Keratinocyte (primary cell): ENCODE measurements at regions not wholly inside any gene's neighbourhood (a gene's known extent, or its start where the extent isn't known, plus 50 kb on each side); places are given as distances from the start of the nearest gene placed in this dataset.

Experiments
- DNase-seq: peaks from one replicate; pipeline ENCODE4 v3.0.0-alpha.2; 2011; ENCODE audit warnings: low read depth, missing footprints, low spot score
- FAIRE-seq: peaks from 2 replicates; lab custom pipeline; 2011; peaks lifted over from hg19 to GRCh38; lab: Jason Lieb, UNC
- H2AFZ ChIP-seq: 2 replicates; pipeline ENCODE4 v1.6.0; 2012; ENCODE audit warnings: low read length, control low read depth, inconsistent platforms; ENCODE audit not compliant: control insufficient read depth
- H3K27ac ChIP-seq: 2 replicates; pipeline ENCODE4 v1.5.1; 2011; ENCODE audit warnings: low read length; ENCODE audit not compliant: control insufficient read depth, insufficient read depth
- H3K27me3 ChIP-seq: 3 replicates; pipeline ENCODE4 v1.6.0; 2011; ENCODE audit warnings: low read length; ENCODE audit not compliant: control insufficient read depth, insufficient read depth; ENCODE audit errors: extremely low read depth
- H3K36me3 ChIP-seq, 2 experiments: 2 replicates in 1 of 2; 3 replicates in 1 of 2; pipeline ENCODE4 v1.5.1; 2011; ENCODE audit warnings: low read length in 2 of 2, mild to moderate bottlenecking in 1 of 2; ENCODE audit not compliant: control insufficient read depth in 2 of 2, insufficient read depth in 2 of 2; ENCODE audit errors: extremely low read depth in 1 of 2
- H3K4me1 ChIP-seq: 3 replicates; pipeline ENCODE4 v1.5.1; 2011; ENCODE audit warnings: low read length; ENCODE audit not compliant: control insufficient read depth, insufficient read depth; ENCODE audit errors: extremely low read depth
- H3K4me2 ChIP-seq: 3 replicates; pipeline ENCODE4 v1.6.0; 2011; ENCODE audit warnings: low read depth, low read length; ENCODE audit not compliant: control insufficient read depth, insufficient read depth; ENCODE audit errors: extremely low read depth
- H3K4me3 ChIP-seq, 3 experiments: fragments of 200-600 bp in 1 of 3; sonication (generic) in 1 of 3; 2 replicates in 2 of 3; 3 replicates in 1 of 3; pipeline ENCODE4 v1.5.1; 2011 to 2016; ENCODE audit warnings: low read length in 3 of 3, mild to moderate bottlenecking in 3 of 3, control low read depth in 2 of 3, inconsistent platforms in 1 of 3, low read depth in 1 of 3, mixed read lengths in 1 of 3, mixed run types in 1 of 3, moderate library complexity in 1 of 3; ENCODE audit not compliant: control insufficient read depth in 2 of 3, insufficient read depth in 2 of 3; ENCODE audit errors: extremely low read depth in 1 of 3
- H3K79me2 ChIP-seq: 2 replicates; pipeline ENCODE4 v1.6.0; 2012; ENCODE audit warnings: low read length; ENCODE audit not compliant: control insufficient read depth, insufficient read depth
- H3K9ac ChIP-seq: 3 replicates; pipeline ENCODE4 v1.6.0; 2011; ENCODE audit warnings: low read length; ENCODE audit not compliant: control insufficient read depth, insufficient read depth; ENCODE audit errors: extremely low read depth
- H3K9me1 ChIP-seq: 3 replicates; pipeline ENCODE4 v1.6.0; 2011; ENCODE audit warnings: low read length; ENCODE audit not compliant: control insufficient read depth, insufficient read depth; ENCODE audit errors: extremely low read depth
- H3K9me3 ChIP-seq: 2 replicates; pipeline ENCODE4 v1.5.1; 2012; ENCODE audit warnings: low read depth, low read length; ENCODE audit not compliant: control insufficient read depth
- H4K20me1 ChIP-seq: 3 replicates; pipeline ENCODE4 v1.6.0; 2011; ENCODE audit warnings: low read length; ENCODE audit not compliant: control insufficient read depth, insufficient read depth; ENCODE audit errors: extremely low read depth
- CTCF ChIP-seq, 3 experiments: IDR thresholded peaks in 1 of 3; conservative IDR thresholded peaks in 1 of 3; optimal IDR thresholded peaks in 1 of 3; 2 replicates in 2 of 3; 3 replicates in 1 of 3; pipeline versions ENCODE3 to v1.5.1; 2011; ENCODE audit warnings: low read length in 3 of 3, mild to moderate bottlenecking in 3 of 3, moderate library complexity in 2 of 3, control low read depth in 1 of 3, inconsistent platforms in 1 of 3; ENCODE audit not compliant: insufficient read depth in 2 of 3; ENCODE audit errors: extremely low read depth in 1 of 3
- EZH2 ChIP-seq: IDR thresholded peaks from one replicate; pipeline ENCODE4 v1.6.1; 2012; ENCODE audit warnings: inconsistent platforms, mild to moderate bottlenecking, low read length, moderate library complexity
- dilution Hi-C: fragments of 300-500 bp; cut with MboI; formaldehyde crosslinking; loops from one replicate; pipeline ENCODE4 v1.7.0; 2020; ENCODE audit warnings: low sequenced_read_pairs; ENCODE audit not compliant: extremely low pct_ligation_motif_present

GRCh38 chr3:67781218-67781617 is 126.8 kb upstream of the SUCLG2 start:
- TF ChIP-seq EZH2 (no peak), CTCF (optimal IDR thresholded peaks at IDR 0.05 in 1 of 3, IDR thresholded peaks at IDR 0.05 in 1 of 3, conservative IDR thresholded peaks at IDR 0.05 in 1 of 3; ENCODE audit: extremely low read depth in 1 of 3, insufficient read depth in 2 of 3, low read length in 3 of 3) (no peak)
- Histone ChIP-seq H3K9me1 (no peaks in the 10 kb centered on the region), H3K9ac (no peak overlapping the region), H3K9me3 (no peaks in the 10 kb centered on the region), H3K36me3 (no peaks in the 10 kb centered on the region), H3K4me1 (no peaks in the 10 kb centered on the region), H3K27me3 (no peaks in the 10 kb centered on the region), H3K79me2 (no peaks in the 10 kb centered on the region), H3K4me2 (no peak overlapping the region), H3K4me3 (no peak overlapping the region), H3K27ac (no peak overlapping the region), H4K20me1 (no peaks in the 10 kb centered on the region), H2AFZ (no peak overlapping the region)
- no peak for FAIRE-seq
- dilution Hi-C loops: no loop called here
- no peak for DNase-seq

GRCh38 chr3:67774676-67775075 is 120.3 kb upstream of the SUCLG2 start:
- Histone ChIP-seq H3K36me3 (no peaks in the 10 kb centered on the region), H3K9me3 (no peaks in the 10 kb centered on the region), H2AFZ (no peak overlapping the region), H3K4me3 (no peak overlapping the region), H3K9ac (no peak overlapping the region), H3K4me1 (no peaks in the 10 kb centered on the region), H3K27me3 (no peaks in the 10 kb centered on the region), H3K27ac (no peak overlapping the region), H3K79me2 (no peaks in the 10 kb centered on the region), H3K4me2 (no peak overlapping the region), H3K9me1 (no peaks in the 10 kb centered on the region), H4K20me1 (no peaks in the 10 kb centered on the region)
- FAIRE-seq (no peak), DNase-seq (no peak)
- dilution Hi-C loops: no loop called here
- TF ChIP-seq EZH2 (no peak), CTCF (optimal IDR thresholded peaks at IDR 0.05 in 1 of 3, IDR thresholded peaks at IDR 0.05 in 1 of 3, conservative IDR thresholded peaks at IDR 0.05 in 1 of 3; ENCODE audit: extremely low read depth in 1 of 3, insufficient read depth in 2 of 3, low read length in 3 of 3) (no peak)
